ENCODE measurements at regions not wholly inside any gene's neighbourhood (a gene's known extent, or its start where the extent isn't known, plus 50 kb on each side); places are given as distances from the start of the nearest gene placed in this dataset.
"Not testable (repeated sequence)": the region's sequence is repeated elsewhere in the genome, so short reads cannot be mapped to it uniquely, and the experiment has no call there.

GRCh38 chr7:35133465-35133864 lies 96.2 kb upstream of the DPY19L1 start:
- not testable (repeated sequence) for TF ChIP-seq POLR2A (IDR thresholded peaks at IDR 0.05; ENCODE audit: low read length); GATA1 (IDR thresholded peaks at IDR 0.05; ENCODE audit: low read depth, low read length)
